ENCODE measurements at regions not wholly inside any gene's neighbourhood (a gene's known extent, or its start where the extent isn't known, plus 50 kb on each side); places are given as distances from the start of the nearest gene placed in this dataset.

DNA sequence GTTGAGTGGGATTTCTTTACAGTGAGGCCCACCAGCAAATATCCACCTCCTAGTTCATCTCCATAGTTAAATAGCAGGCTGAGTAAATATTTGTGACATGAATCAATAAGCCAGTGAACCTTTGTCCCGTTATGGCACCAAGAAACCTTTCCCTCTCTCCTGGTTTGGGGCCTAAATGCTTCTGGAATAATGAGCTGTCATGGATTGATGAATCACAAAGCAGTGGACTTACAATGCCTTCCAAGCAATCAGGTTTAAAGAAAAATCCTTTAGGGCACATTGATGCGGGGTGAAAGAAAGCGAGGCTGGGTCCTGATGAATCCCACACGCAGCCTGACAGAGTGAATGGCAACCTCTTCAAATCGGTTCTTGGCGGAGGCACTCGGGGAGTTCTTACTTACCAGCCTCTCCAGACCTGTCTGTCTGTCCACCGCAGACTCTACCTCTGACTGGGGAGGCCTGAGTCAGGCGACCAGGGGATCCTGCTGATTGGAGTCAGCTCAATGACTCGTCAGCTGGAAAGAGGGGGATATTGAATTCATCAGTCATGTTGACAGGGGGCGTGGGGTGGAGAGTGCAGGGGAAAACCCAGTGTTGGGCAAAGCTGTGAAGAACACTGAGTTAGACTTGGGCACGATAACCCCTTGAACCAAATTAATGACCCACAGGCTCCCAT is 247.3 kb downstream of the PLPP3 start:
- TF ChIP-seq, protein P1, sequence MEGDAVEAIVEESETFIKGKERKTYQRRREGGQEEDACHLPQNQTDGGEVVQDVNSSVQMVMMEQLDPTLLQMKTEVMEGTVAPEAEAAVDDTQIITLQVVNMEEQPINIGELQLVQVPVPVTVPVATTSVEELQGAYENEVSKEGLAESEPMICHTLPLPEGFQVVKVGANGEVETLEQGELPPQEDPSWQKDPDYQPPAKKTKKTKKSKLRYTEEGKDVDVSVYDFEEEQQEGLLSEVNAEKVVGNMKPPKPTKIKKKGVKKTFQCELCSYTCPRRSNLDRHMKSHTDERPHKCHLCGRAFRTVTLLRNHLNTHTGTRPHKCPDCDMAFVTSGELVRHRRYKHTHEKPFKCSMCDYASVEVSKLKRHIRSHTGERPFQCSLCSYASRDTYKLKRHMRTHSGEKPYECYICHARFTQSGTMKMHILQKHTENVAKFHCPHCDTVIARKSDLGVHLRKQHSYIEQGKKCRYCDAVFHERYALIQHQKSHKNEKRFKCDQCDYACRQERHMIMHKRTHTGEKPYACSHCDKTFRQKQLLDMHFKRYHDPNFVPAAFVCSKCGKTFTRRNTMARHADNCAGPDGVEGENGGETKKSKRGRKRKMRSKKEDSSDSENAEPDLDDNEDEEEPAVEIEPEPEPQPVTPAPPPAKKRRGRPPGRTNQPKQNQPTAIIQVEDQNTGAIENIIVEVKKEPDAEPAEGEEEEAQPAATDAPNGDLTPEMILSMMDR (IDR thresholded peaks at IDR 0.05), result no peak
- TF ChIP-seq EZH2phosphoT487 (IDR thresholded peaks at IDR 0.05) (no peak), EZH2 (IDR thresholded peaks at IDR 0.05) (no peak)
- Mint-ChIP-seq H3K27me3 (ENCODE audit: insufficient read depth, low read depth) (peaks cover 3% of the 10 kb centered on the region), H3K27ac (peak overlapping the region; percentile 26), H3K9me3 (no peaks in the 10 kb centered on the region), H3K36me3 (no peaks in the 10 kb centered on the region), H3K4me1 (peaks cover 17% of the 10 kb centered on the region), H3K4me3 (no peak overlapping the region)
- H3K4me1 ChIP-seq, result peaks cover 3% of the 10 kb centered on the region
- H3K4me3 ChIP-seq, result no peak overlapping the region
- no peaks in the 10 kb centered on the region for H3F3A ChIP-seq (ENCODE audit: low read depth)
- H3K4me2 ChIP-seq, result no peak overlapping the region
- no peak overlapping the region for H3K9ac ChIP-seq
- H3K9me3 ChIP-seq (ENCODE audit: low read depth), result no peaks in the 10 kb centered on the region
- H2AFZ ChIP-seq (replicated peaks), result no peak overlapping the region
- H3K79me2 ChIP-seq (ENCODE audit: low read depth), result no peaks in the 10 kb centered on the region
- H3K27ac ChIP-seq, result no peak overlapping the region
- peak; percentile 11 for DNase-seq (ENCODE audit: low spot score)
- no peaks in the 10 kb centered on the region for H4K20me1 ChIP-seq (ENCODE audit: low read depth)
- no peaks in the 10 kb centered on the region for H3K36me3 ChIP-seq
- H3K27me3 ChIP-seq, result no peaks in the 10 kb centered on the region

DNA sequence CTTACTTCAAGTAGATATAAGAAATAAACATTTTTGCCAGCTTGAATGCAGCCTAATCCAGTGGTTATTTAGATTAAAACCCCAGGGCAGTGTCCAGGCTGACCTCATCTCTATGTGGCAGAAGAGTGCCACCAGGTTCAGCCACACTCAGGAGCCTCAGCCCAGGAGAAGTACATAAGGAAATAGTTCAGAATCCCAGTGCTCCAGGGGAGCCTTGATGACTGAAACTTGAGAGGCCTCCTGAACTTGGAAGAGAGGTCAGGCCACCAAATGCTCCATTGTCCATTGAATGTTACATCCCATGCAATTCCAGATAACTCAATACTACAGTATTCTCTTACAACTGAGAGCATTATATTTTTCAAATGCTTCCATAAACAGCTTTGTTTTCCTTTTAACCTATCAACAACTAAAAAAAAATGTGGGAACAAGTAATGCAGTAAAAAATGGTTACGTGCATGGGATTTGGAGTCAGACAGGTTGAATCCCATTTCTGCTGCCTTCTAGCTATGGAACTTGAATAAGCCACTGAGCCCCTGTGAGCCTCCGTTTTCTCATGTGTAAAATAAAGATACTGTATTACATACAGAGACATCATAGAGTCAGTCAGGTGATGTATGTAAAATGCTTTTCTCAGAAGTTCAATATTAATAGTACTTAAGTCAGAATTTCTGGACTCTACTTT is 248.0 kb downstream of the PLPP3 start:
- Histone ChIP-seq H3K9me3 (ENCODE audit: low read depth) (no peaks in the 10 kb centered on the region), H3K4me2 (no peak overlapping the region), H3K36me3 (no peaks in the 10 kb centered on the region), H3F3A (ENCODE audit: low read depth) (no peaks in the 10 kb centered on the region), H2AFZ (replicated peaks) (no peak overlapping the region), H3K27me3 (no peaks in the 10 kb centered on the region), H4K20me1 (ENCODE audit: low read depth) (no peaks in the 10 kb centered on the region), H3K9ac (no peak overlapping the region), H3K4me3 (no peak overlapping the region), H3K79me2 (ENCODE audit: low read depth) (no peaks in the 10 kb centered on the region), H3K4me1 (peaks cover 3% of the 10 kb centered on the region), H3K27ac (no peak overlapping the region)
- DNase-seq (ENCODE audit: low spot score), result no peak
- Mint-ChIP-seq H3K4me3 (no peak overlapping the region), H3K27me3 (ENCODE audit: insufficient read depth, low read depth) (peaks cover 3% of the 10 kb centered on the region), H3K27ac (no peak overlapping the region), H3K4me1 (peaks cover 17% of the 10 kb centered on the region), H3K9me3 (no peaks in the 10 kb centered on the region), H3K36me3 (no peaks in the 10 kb centered on the region)
- no peak for TF ChIP-seq EZH2phosphoT487 (IDR thresholded peaks at IDR 0.05)
- TF ChIP-seq, protein P1 (IDR thresholded peaks at IDR 0.05), result no peak
- TF ChIP-seq EZH2 (IDR thresholded peaks at IDR 0.05), result no peak

DNA sequence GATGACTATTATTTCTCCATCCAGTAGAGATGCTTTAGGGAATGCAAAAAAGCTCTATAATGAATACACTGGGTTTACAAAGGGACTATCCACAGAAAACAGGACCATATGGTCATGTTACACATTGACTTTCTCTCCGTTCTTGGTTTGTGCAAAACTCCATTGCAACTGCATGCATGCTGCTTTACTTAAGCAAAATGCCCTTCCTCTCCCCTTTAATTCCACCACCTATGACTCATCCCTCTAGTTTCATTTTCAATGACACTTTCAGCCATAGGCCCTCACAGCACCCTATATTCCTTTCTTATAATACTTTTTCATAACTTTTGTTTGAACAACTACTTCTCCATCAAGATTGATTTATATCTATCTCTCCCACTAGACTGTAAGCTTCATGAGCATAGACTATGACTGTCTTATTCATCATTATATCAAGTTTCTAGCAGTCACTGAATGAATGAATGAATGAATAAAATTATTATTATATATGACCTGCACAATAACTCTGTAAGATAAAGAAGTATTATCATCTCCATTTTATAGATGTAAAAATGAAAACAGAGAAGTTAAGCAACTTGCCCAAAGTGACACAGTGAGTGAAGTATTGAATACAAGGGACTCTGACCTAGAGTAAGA is 248.9 kb downstream of the PLPP3 start:
- Mint-ChIP-seq H3K4me3 (no peak overlapping the region), H3K9me3 (no peaks in the 10 kb centered on the region), H3K27me3 (ENCODE audit: insufficient read depth, low read depth) (no peaks in the 10 kb centered on the region), H3K27ac (no peak overlapping the region), H3K36me3 (no peaks in the 10 kb centered on the region), H3K4me1 (peaks cover 17% of the 10 kb centered on the region)
- H3K9me3 ChIP-seq (ENCODE audit: low read depth), result no peaks in the 10 kb centered on the region
- no peaks in the 10 kb centered on the region for H3K36me3 ChIP-seq
- peaks cover 3% of the 10 kb centered on the region for H3K4me1 ChIP-seq
- no peak overlapping the region for H3K27ac ChIP-seq
- no peaks in the 10 kb centered on the region for H3F3A ChIP-seq (ENCODE audit: low read depth)
- H3K9ac ChIP-seq, result no peak overlapping the region
- no peak overlapping the region for H3K4me2 ChIP-seq
- TF ChIP-seq EZH2phosphoT487 (IDR thresholded peaks at IDR 0.05) (no peak), EZH2 (IDR thresholded peaks at IDR 0.05) (no peak)
- TF ChIP-seq, protein P1 (IDR thresholded peaks at IDR 0.05), result no peak
- no peaks in the 10 kb centered on the region for H3K79me2 ChIP-seq (ENCODE audit: low read depth)
- no peak overlapping the region for H2AFZ ChIP-seq (replicated peaks)
- no peak overlapping the region for H3K4me3 ChIP-seq
- no peaks in the 10 kb centered on the region for H4K20me1 ChIP-seq (ENCODE audit: low read depth)
- DNase-seq (ENCODE audit: low spot score), result no peak
- H3K27me3 ChIP-seq, result no peaks in the 10 kb centered on the region

All from neural progenitor cell (in vitro differentiated cells).